ENCODE measurements at regions not wholly inside any gene's neighbourhood (a gene's known extent, or its start where the extent isn't known, plus 50 kb on each side); places are given as distances from the start of the nearest gene placed in this dataset.
"Not testable (repeated sequence)": the region's sequence is repeated elsewhere in the genome, so short reads cannot be mapped to it uniquely, and the experiment has no call there.

DNA sequence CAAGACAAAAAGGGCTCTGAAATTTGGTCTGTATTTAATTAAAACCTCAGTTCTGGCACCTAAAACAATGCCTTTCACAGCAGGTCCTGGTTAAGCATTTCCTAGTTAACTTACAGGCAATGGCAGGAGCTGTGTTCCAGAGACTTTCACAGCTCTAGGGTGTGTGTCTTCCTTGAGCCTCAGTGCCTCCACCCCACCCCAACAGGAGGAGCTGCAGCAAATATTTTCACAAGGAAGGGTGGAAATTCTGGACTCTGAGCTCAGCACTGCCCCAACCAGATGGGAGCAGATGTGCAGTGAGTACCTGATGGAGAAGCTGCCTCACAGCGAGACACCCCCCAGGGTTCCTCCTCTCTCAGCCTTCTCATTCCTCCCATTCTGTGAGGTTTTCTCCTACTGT lies 106.3 kb upstream of the SPATA12 start:
- Histone ChIP-seq H3K36me3 (ENCODE audit: control insufficient read depth, insufficient read depth, low read length) (no peaks in the 10 kb centered on the region), H3K4me3 (ENCODE audit: low read depth, low read length) (no peak overlapping the region), H3K27me3 (ENCODE audit: control insufficient read depth, insufficient read depth, low read length) (no peaks in the 10 kb centered on the region)
- TF ChIP-seq, protein P1, sequence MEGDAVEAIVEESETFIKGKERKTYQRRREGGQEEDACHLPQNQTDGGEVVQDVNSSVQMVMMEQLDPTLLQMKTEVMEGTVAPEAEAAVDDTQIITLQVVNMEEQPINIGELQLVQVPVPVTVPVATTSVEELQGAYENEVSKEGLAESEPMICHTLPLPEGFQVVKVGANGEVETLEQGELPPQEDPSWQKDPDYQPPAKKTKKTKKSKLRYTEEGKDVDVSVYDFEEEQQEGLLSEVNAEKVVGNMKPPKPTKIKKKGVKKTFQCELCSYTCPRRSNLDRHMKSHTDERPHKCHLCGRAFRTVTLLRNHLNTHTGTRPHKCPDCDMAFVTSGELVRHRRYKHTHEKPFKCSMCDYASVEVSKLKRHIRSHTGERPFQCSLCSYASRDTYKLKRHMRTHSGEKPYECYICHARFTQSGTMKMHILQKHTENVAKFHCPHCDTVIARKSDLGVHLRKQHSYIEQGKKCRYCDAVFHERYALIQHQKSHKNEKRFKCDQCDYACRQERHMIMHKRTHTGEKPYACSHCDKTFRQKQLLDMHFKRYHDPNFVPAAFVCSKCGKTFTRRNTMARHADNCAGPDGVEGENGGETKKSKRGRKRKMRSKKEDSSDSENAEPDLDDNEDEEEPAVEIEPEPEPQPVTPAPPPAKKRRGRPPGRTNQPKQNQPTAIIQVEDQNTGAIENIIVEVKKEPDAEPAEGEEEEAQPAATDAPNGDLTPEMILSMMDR (IDR thresholded peaks at IDR 0.05; ENCODE audit: insufficient read depth, low read depth, low read length) = no peak
- no peak for DNase-seq (ENCODE audit: low read depth)
- ChIA-PET CTCF (no interaction called here), POLR2A (no interaction called here)

DNA sequence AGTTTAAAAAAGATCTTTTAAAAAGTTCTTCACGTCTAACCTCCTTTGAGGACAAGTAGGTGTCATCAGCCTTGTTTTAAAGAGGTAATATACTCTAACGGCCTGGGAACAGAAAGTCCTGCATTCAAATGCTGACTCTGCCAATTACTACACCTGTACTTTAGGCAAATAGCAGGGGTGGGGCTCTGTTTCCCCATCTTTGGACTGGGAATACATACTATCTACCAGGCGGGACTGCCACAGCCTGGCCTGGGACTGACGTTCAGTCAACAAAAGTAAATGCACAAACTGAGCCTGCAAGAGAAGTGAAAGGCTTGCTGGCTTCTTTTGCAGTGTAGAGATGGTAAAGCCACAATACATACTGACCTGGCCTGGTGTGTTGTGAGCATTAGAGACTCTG lies 107.6 kb upstream of the SPATA12 start:
- ChIA-PET CTCF (no interaction called here), POLR2A (no interaction called here)
- H3K27me3 ChIP-seq (ENCODE audit: control insufficient read depth, insufficient read depth, low read length) = no peaks in the 10 kb centered on the region
- H3K36me3 ChIP-seq (ENCODE audit: control insufficient read depth, insufficient read depth, low read length) = no peaks in the 10 kb centered on the region
- H3K4me3 ChIP-seq (ENCODE audit: low read depth, low read length) = no peak overlapping the region
- no peak for DNase-seq (ENCODE audit: low read depth)
- TF ChIP-seq, protein P1 (IDR thresholded peaks at IDR 0.05; ENCODE audit: insufficient read depth, low read depth, low read length) = no peak

DNA sequence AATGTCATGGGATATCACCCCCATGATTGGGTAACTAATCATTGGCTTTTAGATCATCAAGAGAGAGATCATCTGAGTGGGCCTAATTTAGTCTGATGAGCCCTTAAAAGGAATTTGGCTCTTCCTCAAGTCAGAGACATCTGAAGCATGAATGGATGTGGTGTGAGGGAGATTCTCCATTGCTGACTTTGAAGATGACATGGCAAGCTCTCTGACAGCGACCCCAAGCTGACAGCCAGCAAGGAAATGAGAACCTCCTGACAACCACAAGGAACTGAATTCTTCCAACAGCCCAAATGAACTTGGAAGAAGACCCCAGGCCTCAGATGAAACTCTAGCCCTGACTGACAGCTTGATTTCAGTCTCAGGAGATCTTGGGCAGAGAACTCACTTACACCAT lies 108.4 kb upstream of the SPATA12 start:
- no peak for DNase-seq (ENCODE audit: low read depth)
- no peaks in the 10 kb centered on the region for H3K36me3 ChIP-seq (ENCODE audit: control insufficient read depth, insufficient read depth, low read length)
- TF ChIP-seq, protein P1 (IDR thresholded peaks at IDR 0.05; ENCODE audit: insufficient read depth, low read depth, low read length) = no peak
- no peaks in the 10 kb centered on the region for H3K27me3 ChIP-seq (ENCODE audit: control insufficient read depth, insufficient read depth, low read length)
- no peak overlapping the region for H3K4me3 ChIP-seq (ENCODE audit: low read depth, low read length)
- ChIA-PET CTCF (no interaction called here), POLR2A (no interaction called here)

DNA sequence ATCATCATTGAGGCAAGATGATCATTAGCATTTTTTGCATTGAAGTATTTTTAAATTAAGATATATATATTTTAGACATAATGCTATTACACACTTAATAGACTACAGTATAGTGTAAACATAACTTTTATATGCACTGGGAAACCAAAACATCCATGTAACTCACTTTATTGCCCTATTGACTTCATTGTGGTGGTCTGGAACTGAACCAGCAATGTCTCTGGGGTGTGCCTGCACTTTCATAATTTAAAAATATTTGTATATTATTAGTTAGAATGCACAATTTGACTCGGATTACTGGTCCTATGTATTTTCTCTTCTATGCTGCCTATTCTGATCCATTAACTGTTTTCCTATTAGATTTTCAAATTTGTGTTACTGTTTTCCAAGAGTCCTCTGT lies 109.1 kb upstream of the SPATA12 start:
- Histone ChIP-seq H3K4me3 (ENCODE audit: low read depth, low read length) (no peak overlapping the region), H3K27me3 (ENCODE audit: control insufficient read depth, insufficient read depth, low read length) (no peaks in the 10 kb centered on the region), H3K36me3 (ENCODE audit: control insufficient read depth, insufficient read depth, low read length) (no peaks in the 10 kb centered on the region)
- ChIA-PET POLR2A (no interaction called here), CTCF (no interaction called here)
- TF ChIP-seq, protein P1 (IDR thresholded peaks at IDR 0.05; ENCODE audit: insufficient read depth, low read depth, low read length) = no peak
- DNase-seq (ENCODE audit: low read depth) = no peak

- DNase-seq (ENCODE audit: low read depth); H3K27me3 ChIP-seq (ENCODE audit: control insufficient read depth, insufficient read depth, low read length); H3K36me3 ChIP-seq (ENCODE audit: control insufficient read depth, insufficient read depth, low read length); H3K4me3 ChIP-seq (ENCODE audit: low read depth, low read length); CTCF ChIA-PET; POLR2A ChIA-PET: not testable (repeated sequence)
Measured at GRCh38 chr3:56945378-56945777, 115.1 kb upstream of the SPATA12 start.

DNA sequence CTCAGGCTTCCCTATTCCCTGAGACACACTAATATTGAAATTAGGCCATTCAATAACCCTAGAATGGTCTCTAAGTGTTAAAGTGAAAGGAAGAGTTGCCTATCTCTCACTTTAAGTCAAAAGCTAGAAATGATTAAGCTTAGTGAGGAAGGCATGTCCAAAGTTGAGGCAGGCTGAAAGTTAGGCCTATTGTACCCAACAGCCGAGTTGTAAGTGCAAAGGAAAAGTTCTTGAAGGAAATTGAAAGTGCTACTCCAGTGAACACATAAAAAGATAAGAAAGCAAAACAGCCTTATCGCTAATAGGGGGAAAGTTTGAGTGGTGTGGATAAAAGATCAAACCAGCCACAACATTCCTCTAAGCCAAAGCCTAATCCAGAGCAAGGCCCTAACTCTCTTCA lies 117.9 kb upstream of the SPATA12 start:
- TF ChIP-seq, protein P1 (IDR thresholded peaks at IDR 0.05; ENCODE audit: insufficient read depth, low read depth, low read length) = no peak
- POLR2A ChIA-PET = no interaction called here
- H3K27me3 ChIP-seq (ENCODE audit: control insufficient read depth, insufficient read depth, low read length) = no peaks in the 10 kb centered on the region; the same call in 1 of the 2 replicates
- no peak overlapping the region for H3K4me3 ChIP-seq (ENCODE audit: low read depth, low read length)
- no peak for DNase-seq (ENCODE audit: low read depth)
- no peaks in the 10 kb centered on the region for H3K36me3 ChIP-seq (ENCODE audit: control insufficient read depth, insufficient read depth, low read length)
- CTCF ChIA-PET = no interaction called here
